Pons (tissue), 1 donor: ENCODE measurements at regions not wholly inside any gene's neighbourhood (a gene's known extent, or its start where the extent isn't known, plus 50 kb on each side); places are given as distances from the start of the nearest gene placed in this dataset.

Experiments used
- DNase-seq: peaks from one replicate; pipeline ENCODE4 v3.0.0-alpha.2; 2016; ENCODE audit warnings: low spot score

DNA sequence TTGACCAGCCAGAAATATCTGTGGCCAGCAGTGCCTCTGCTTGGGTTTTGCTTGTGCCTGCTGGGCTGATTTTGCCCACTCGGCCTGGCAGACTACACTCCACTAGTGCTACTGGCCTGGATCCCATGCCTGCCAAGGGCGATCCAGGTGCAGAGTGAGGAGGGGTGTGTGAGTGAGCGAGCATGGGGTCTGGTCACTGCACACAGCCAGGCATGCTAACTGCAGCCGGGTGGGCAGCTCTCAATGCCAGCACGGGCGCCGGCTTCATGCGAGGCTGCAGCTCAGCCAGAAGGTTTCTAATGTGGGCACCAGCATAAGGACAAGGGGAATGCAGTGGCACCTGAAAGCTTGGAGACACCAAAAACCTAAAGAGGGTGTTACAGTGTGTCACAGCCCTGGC is 1161.4 kb downstream of the FSTL5 start:
- DNase-seq: no peak

GRCh38 chr4:161003418-161004057 is 1160.3 kb downstream of the FSTL5 start:
- no peak for DNase-seq

GRCh38 chr4:161005746-161006145 is 1158.1 kb downstream of the FSTL5 start:
- DNase-seq: no peak

- DNase-seq: no peak
Measured at GRCh38 chr4:161008527-161008926, 1155.3 kb downstream of the FSTL5 start.

DNA sequence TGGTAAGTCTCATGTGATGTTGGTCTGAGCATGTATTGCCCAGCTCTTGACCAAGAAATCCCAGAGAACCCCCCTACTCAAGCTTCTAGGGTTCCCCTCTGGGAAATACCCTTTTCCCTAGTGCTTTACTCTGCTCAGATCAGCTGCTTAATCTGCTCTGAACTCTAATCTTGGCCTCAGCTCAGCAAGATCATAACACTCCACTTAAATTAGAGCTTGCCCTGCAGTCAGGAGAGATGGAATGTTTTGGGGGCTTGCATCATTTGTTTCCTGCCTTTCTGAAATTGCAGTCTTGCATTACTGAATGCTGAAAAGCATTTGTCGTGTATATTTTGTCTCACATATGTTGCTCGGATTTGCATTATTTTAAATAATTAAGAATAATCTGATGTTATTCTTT is 1153.6 kb downstream of the FSTL5 start:
- no peak for DNase-seq
